Parathyroid adenoma (tissue), 2 donors: ENCODE measurements at regions not wholly inside any gene's neighbourhood (a gene's known extent, or its start where the extent isn't known, plus 50 kb on each side); places are given as distances from the start of the nearest gene placed in this dataset.

Experiments
- H2AFZ ChIP-seq: fragments of 300-600 bp; sonication (generic); one replicate; pipeline ENCODE4 v1.7.0; 2017; ENCODE audit warnings: antibody characterized with exemption, mild to moderate bottlenecking
- H3K27ac ChIP-seq: fragments of 300-600 bp; sonication (generic); one replicate; pipeline ENCODE4 v1.7.0; 2017
- H3K27me3 ChIP-seq: fragments of 300-600 bp; sonication (generic); one replicate; pipeline ENCODE4 v1.7.0; 2017; ENCODE audit warnings: low read length; ENCODE audit not compliant: control insufficient read depth, insufficient read depth
- H3K36me3 ChIP-seq: fragments of 300-600 bp; sonication (generic); one replicate; pipeline ENCODE4 v1.7.0; 2017; ENCODE audit warnings: low read length; ENCODE audit not compliant: control insufficient read depth, insufficient read depth
- H3K4me1 ChIP-seq: fragments of 300-600 bp; sonication (generic); one replicate; pipeline ENCODE4 v1.7.0; 2017; ENCODE audit warnings: control low read depth
- H3K4me2 ChIP-seq: fragments of 300-600 bp; sonication (generic); one replicate; pipeline ENCODE4 v1.7.0; 2017; ENCODE audit warnings: low read length
- H3K4me3 ChIP-seq: fragments of 300-600 bp; sonication (generic); one replicate; pipeline ENCODE4 v1.7.0; 2017; ENCODE audit warnings: low read depth, low read length
- H3K79me2 ChIP-seq: fragments of 300-600 bp; sonication (generic); one replicate; pipeline ENCODE4 v1.7.0; 2017; ENCODE audit warnings: control low read depth
- H3K9ac ChIP-seq: fragments of 300-600 bp; sonication (generic); one replicate; pipeline ENCODE4 v1.7.0; 2017; ENCODE audit warnings: mild to moderate bottlenecking
- H3K9me3 ChIP-seq: fragments of 300-600 bp; sonication (generic); one replicate; pipeline ENCODE4 v1.7.0; 2017; ENCODE audit warnings: low read length; ENCODE audit not compliant: control insufficient read depth
- CTCF ChIP-seq: fragments of 300-600 bp; sonication (generic); IDR thresholded peaks from one replicate; pipeline ENCODE4 v1.7.0; 2017; ENCODE audit warnings: antibody characterized with exemption, mild to moderate bottlenecking
- donor health status: primary hyperparathyroidism.

- H3K27me3 ChIP-seq = no peaks in the 10 kb centered on the region
- H3K36me3 ChIP-seq = no peaks in the 10 kb centered on the region
- no peak for TF ChIP-seq CTCF
- H3K79me2 ChIP-seq = no peaks in the 10 kb centered on the region
- no peak overlapping the region for H3K4me3 ChIP-seq
- no peak overlapping the region for H3K27ac ChIP-seq
- no peaks in the 10 kb centered on the region for H3K4me1 ChIP-seq
- no peak overlapping the region for H2AFZ ChIP-seq
- no peak overlapping the region for H3K4me2 ChIP-seq
- H3K9ac ChIP-seq = no peak overlapping the region
- no peaks in the 10 kb centered on the region for H3K9me3 ChIP-seq
These were observed 324.1 kb downstream of the BARHL2 start for GRCh38 chr1:90393025-90393424.

- H3K27ac ChIP-seq = no peak overlapping the region
- no peak overlapping the region for H3K4me3 ChIP-seq
- no peak for TF ChIP-seq CTCF
- H2AFZ ChIP-seq = no peak overlapping the region
- no peaks in the 10 kb centered on the region for H3K27me3 ChIP-seq
- no peaks in the 10 kb centered on the region for H3K9me3 ChIP-seq
- H3K36me3 ChIP-seq = no peaks in the 10 kb centered on the region
- H3K79me2 ChIP-seq = no peaks in the 10 kb centered on the region
- no peak overlapping the region for H3K4me2 ChIP-seq
- H3K9ac ChIP-seq = no peak overlapping the region
- no peaks in the 10 kb centered on the region for H3K4me1 ChIP-seq
These were observed 326.0 kb downstream of the BARHL2 start for GRCh38 chr1:90391126-90391525.

- Histone ChIP-seq H3K4me3 (no peak overlapping the region), H3K4me2 (no peak overlapping the region), H3K27ac (no peak overlapping the region), H3K9ac (no peak overlapping the region), H3K4me1 (no peaks in the 10 kb centered on the region), H3K9me3 (no peaks in the 10 kb centered on the region), H3K79me2 (no peaks in the 10 kb centered on the region), H2AFZ (no peak overlapping the region), H3K36me3 (no peaks in the 10 kb centered on the region), H3K27me3 (no peaks in the 10 kb centered on the region)
- TF ChIP-seq CTCF = no peak
These were observed 329.3 kb downstream of the BARHL2 start for GRCh38 chr1:90387805-90388204.

GRCh38 chr1:90386899-90387720 lies 330.0 kb downstream of the BARHL2 start:
- H3K27ac ChIP-seq = no peak overlapping the region
- no peaks in the 10 kb centered on the region for H3K36me3 ChIP-seq
- no peak overlapping the region for H3K4me3 ChIP-seq
- H3K4me1 ChIP-seq = no peaks in the 10 kb centered on the region
- H3K9me3 ChIP-seq = no peaks in the 10 kb centered on the region
- no peaks in the 10 kb centered on the region for H3K79me2 ChIP-seq
- H3K27me3 ChIP-seq = no peaks in the 10 kb centered on the region
- TF ChIP-seq CTCF = no peak
- no peak overlapping the region for H3K9ac ChIP-seq
- no peak overlapping the region for H2AFZ ChIP-seq
- no peak overlapping the region for H3K4me2 ChIP-seq

- no peak for TF ChIP-seq CTCF
- Histone ChIP-seq H3K79me2 (no peaks in the 10 kb centered on the region), H3K27ac (no peak overlapping the region), H3K4me3 (no peak overlapping the region), H2AFZ (no peak overlapping the region), H3K36me3 (no peaks in the 10 kb centered on the region), H3K4me1 (no peaks in the 10 kb centered on the region), H3K4me2 (no peak overlapping the region), H3K9ac (no peak overlapping the region), H3K27me3 (no peaks in the 10 kb centered on the region), H3K9me3 (no peaks in the 10 kb centered on the region)
These were observed 332.9 kb downstream of the BARHL2 start for GRCh38 chr1:90384193-90384592.
